GM12892 (cell line): ENCODE measurements at regions not wholly inside any gene's neighbourhood (a gene's known extent, or its start where the extent isn't known, plus 50 kb on each side); places are given as distances from the start of the nearest gene placed in this dataset.

Source experiments
- POLR2A ChIP-seq: IDR thresholded peaks from 2 replicates; pipeline ENCODE4 v1.6.1; 2011; ENCODE audit warnings: low read depth, low read length, control low read depth
- POLR2AphosphoS5 ChIP-seq: IDR thresholded peaks from 2 replicates; pipeline ENCODE4 v1.6.1; 2011; ENCODE audit warnings: low read depth, low read length, control low read depth

- TF ChIP-seq POLR2A: no peak
- no peak for TF ChIP-seq POLR2AphosphoS5
Measured at GRCh38 chr1:239844833-239845232, 246.8 kb upstream of the FMN2 start.
